SK-N-SH (cell line): ENCODE measurements at regions not wholly inside any gene's neighbourhood (a gene's known extent, or its start where the extent isn't known, plus 50 kb on each side); places are given as distances from the start of the nearest gene placed in this dataset.

ENCODE experiments used
- CTCF ChIA-PET: fragments of 300-600, 350-600 bp; formaldehyde crosslinking; extraction: SDS; loops from one replicate; lab custom pipeline; 2021; lab: Yijun Ruan, JAX
- POLR2A ChIA-PET: fragments of 350-600 bp; sonication (Branson Sonifier 250); formaldehyde crosslinking; extraction: SDS; loops from one replicate; lab custom pipeline; 2020; ENCODE audit warnings: antibody characterized with exemption, inconsistent platforms; lab: Yijun Ruan, JAX
- DNase-seq: peaks from one replicate; pipeline ENCODE4 v3.0.0; 2012
- H2AFZ ChIP-seq: fragments of 200-600 bp; sonication (generic); 2 replicates; pipeline ENCODE4 v1.8.1; 2016; ENCODE audit warnings: antibody characterized with exemption, mild to moderate bottlenecking, low read depth
- H3F3A ChIP-seq: fragments of 200-600 bp; sonication (generic); replicated peaks from 2 replicates; pipeline ENCODE3; 2016; ENCODE audit warnings: antibody characterized with exemption, mild to moderate bottlenecking; ENCODE audit not compliant: insufficient read depth
- H3K27ac ChIP-seq, 2 experiments: fragments of 200-500 bp in 1 of 2; fragments of 200-600 bp in 1 of 2; sonication (Bioruptor generic) in 1 of 2; sonication (generic), shearing (Covaris generic) in 1 of 2; 2 replicates each; pipeline versions ENCODE4 v1.5.1 to v1.6.1; 2014 to 2016; ENCODE audit warnings: low read depth in 2 of 2, inconsistent platforms in 1 of 2, low read length in 1 of 2, mild to moderate bottlenecking in 1 of 2, mixed read lengths in 1 of 2
- H3K27me3 ChIP-seq: fragments of 200-600 bp; sonication (generic), shearing (Covaris generic); 2 replicates; pipeline ENCODE4 v1.6.1; 2016; ENCODE audit warnings: mixed run types; ENCODE audit not compliant: insufficient read depth
- H3K36me3 ChIP-seq, 2 experiments: fragments of 200-500 bp in 1 of 2; fragments of 200-600 bp in 1 of 2; sonication (Bioruptor generic) in 1 of 2; sonication (generic) in 1 of 2; replicated peaks in 1 of 2; 2 replicates each; pipeline versions ENCODE3 to v1.5.1; 2014 to 2016; ENCODE audit warnings: low read length in 1 of 2, mild to moderate bottlenecking in 1 of 2; ENCODE audit not compliant: insufficient read depth in 2 of 2, control insufficient read depth in 1 of 2
- H3K4me1 ChIP-seq, 2 experiments: fragments of 200-500 bp in 1 of 2; fragments of 200-600 bp in 1 of 2; sonication (Bioruptor generic) in 1 of 2; sonication (generic), shearing (Covaris generic) in 1 of 2; 2 replicates each; pipeline versions ENCODE4 v1.5.1 to v1.6.1; 2014 to 2016; ENCODE audit warnings: low read depth in 1 of 2, low read length in 1 of 2, mixed run types in 1 of 2; ENCODE audit not compliant: insufficient read depth in 2 of 2, control insufficient read depth in 1 of 2
- H3K4me2 ChIP-seq: fragments of 200-600 bp; sonication (generic), shearing (Covaris generic); 2 replicates; pipeline ENCODE4 v1.6.1; 2017; ENCODE audit warnings: mixed run types
- H3K4me3 ChIP-seq, 2 experiments: fragments of 200-500 bp in 1 of 2; fragments of 200-600 bp in 1 of 2; sonication (Bioruptor generic) in 1 of 2; sonication (generic), shearing (Covaris generic) in 1 of 2; 2 replicates each; pipeline versions ENCODE4 v1.5.1 to v1.8.1; 2014 to 2016; ENCODE audit warnings: low read depth in 2 of 2, inconsistent platforms in 1 of 2, low read length in 1 of 2, mild to moderate bottlenecking in 1 of 2, mixed read lengths in 1 of 2, moderate library complexity in 1 of 2
- H3K79me2 ChIP-seq: fragments of 200-600 bp; sonication (generic); 2 replicates; pipeline ENCODE4 v1.8.1; 2017; ENCODE audit warnings: mild to moderate bottlenecking; ENCODE audit not compliant: insufficient read depth
- H3K9ac ChIP-seq: fragments of 200-600 bp; sonication (generic); 2 replicates; pipeline ENCODE4 v1.6.1; 2017; ENCODE audit warnings: mixed run types
- H3K9me2 ChIP-seq: fragments of 200-600 bp; sonication (generic); 2 replicates; pipeline ENCODE4 v1.6.1; 2017; ENCODE audit warnings: mixed run types
- H3K9me3 ChIP-seq: fragments of 200-600 bp; sonication (generic); 2 replicates; pipeline ENCODE4 v1.6.1; 2017; ENCODE audit warnings: mixed run types, mild to moderate bottlenecking, moderate library complexity
- H4K20me1 ChIP-seq: fragments of 200-600 bp; sonication (generic); 2 replicates; pipeline ENCODE4 v1.6.1; 2017; ENCODE audit warnings: mild to moderate bottlenecking, mixed run types; ENCODE audit not compliant: insufficient read depth
- CHD2 ChIP-seq: fragments of 150-350 bp; IDR thresholded peaks from 2 replicates; pipeline ENCODE4 v1.6.1; 2018; ENCODE audit warnings: low read length; ENCODE audit not compliant: partially characterized antibody
- ELF1 ChIP-seq: IDR thresholded peaks from 2 replicates; pipeline ENCODE4 v1.4.0; 2012
- EP300 ChIP-seq, 2 experiments: IDR thresholded peaks; 2 replicates each; pipeline versions ENCODE4 v1.4.0 to v1.6.1; 2012; ENCODE audit warnings: borderline replicate concordance in 1 of 2, low read depth in 1 of 2, low read length in 1 of 2
- EZH2phosphoT487 ChIP-seq: fragments of 200-600 bp; sonication (generic); IDR thresholded peaks from 2 replicates; pipeline ENCODE4 v1.6.1; 2017; ENCODE audit warnings: low read depth, mixed run types, mild to moderate bottlenecking, antibody characterized with exemption, moderate library complexity, borderline replicate concordance
- FOSL2 ChIP-seq: IDR thresholded peaks from 2 replicates; pipeline ENCODE4 v1.4.0; 2012; ENCODE audit warnings: low read depth, mild to moderate bottlenecking, moderate library complexity, borderline replicate concordance
- FOXJ3 ChIP-seq: sonication (generic); formaldehyde crosslinking; IDR thresholded peaks from 2 replicates; pipeline ENCODE4 v1.5.1; 2020; ENCODE audit warnings: mild to moderate bottlenecking, missing genetic modification reagents
- FOXM1 ChIP-seq: IDR thresholded peaks from 2 replicates; pipeline ENCODE4 v1.4.0; 2012; ENCODE audit warnings: low read depth, mild to moderate bottlenecking
- GATA2 ChIP-seq: sonication (generic); formaldehyde crosslinking; IDR thresholded peaks from 2 replicates; pipeline ENCODE4 v1.5.0; 2020; ENCODE audit warnings: mild to moderate bottlenecking, missing genetic modification reagents
- IRF3 ChIP-seq: fragments of 150-350 bp; IDR thresholded peaks from 2 replicates; pipeline ENCODE4 v1.6.1; 2016; ENCODE audit warnings: mild to moderate bottlenecking, low read depth, low read length
- NFIC ChIP-seq: IDR thresholded peaks from 2 replicates; pipeline ENCODE4 v1.4.0; 2012; ENCODE audit warnings: borderline replicate concordance
- NRF1 ChIP-seq: IDR thresholded peaks from 2 replicates; pipeline ENCODE4 v1.6.1; 2012; ENCODE audit warnings: low read depth, mild to moderate bottlenecking, low read length
- RAD21 ChIP-seq: IDR thresholded peaks from 2 replicates; pipeline ENCODE4 v1.6.1; 2012; ENCODE audit warnings: mild to moderate bottlenecking, low read length
- RCOR1 ChIP-seq: fragments of 150-350 bp; IDR thresholded peaks from 2 replicates; pipeline ENCODE4 v1.6.1; 2017; ENCODE audit warnings: antibody characterized with exemption, low read length
- RFX5 ChIP-seq: IDR thresholded peaks from 2 replicates; pipeline ENCODE4 v1.6.1; 2012; ENCODE audit warnings: mild to moderate bottlenecking, improper control_type of control experiment, low read length
- TCF12 ChIP-seq: IDR thresholded peaks from 2 replicates; pipeline ENCODE4 v1.4.0; 2012
- USF1 ChIP-seq: IDR thresholded peaks from 2 replicates; pipeline ENCODE4 v1.4.0; 2012; ENCODE audit warnings: low read depth, borderline replicate concordance
- YY1 ChIP-seq: IDR thresholded peaks from 2 replicates; pipeline ENCODE4 v1.4.0; 2012; ENCODE audit warnings: low read depth, mild to moderate bottlenecking
- WGBS: methylation state at CpG from one replicate; pipeline ENCODE4 v1.1.6; 2017; ENCODE audit warnings: low lambda C conversion rate; 5-methylcytosine and 5-hydroxymethylcytosine counted together
- TF ChIP-seq, protein P1 (sequence below): IDR thresholded peaks from 2 replicates; pipeline ENCODE4 v1.4.0; 2012; ENCODE audit warnings: low read depth

DNA sequence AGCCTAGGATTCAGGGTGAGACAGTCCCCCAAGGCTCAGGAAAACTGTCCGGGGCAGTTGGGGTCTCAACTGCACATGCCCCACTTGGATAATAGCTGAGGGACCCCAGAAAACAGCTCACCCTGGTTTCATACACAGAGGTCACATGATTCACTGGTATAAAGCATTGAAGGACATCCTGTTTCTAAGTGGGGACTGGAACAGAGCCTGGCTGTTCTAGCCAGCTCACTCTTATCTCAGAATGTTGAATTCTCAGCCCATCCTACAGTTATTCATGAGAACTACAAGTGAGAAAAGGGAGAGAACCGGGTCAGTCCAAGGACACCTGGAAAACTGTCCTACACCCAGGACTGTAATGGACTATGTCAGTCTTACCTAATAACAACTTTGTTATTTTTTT lies 170.9 kb downstream of the FGF1 start:
- no peak overlapping the region for H3K9ac ChIP-seq
- CTCF ChIA-PET: no interaction called here
- WGBS: 77% methylated on average over 2 of the region's 2 CpGs

GRCh38 chr5:142514196-142514595 lies 171.7 kb downstream of the FGF1 start:
- Histone ChIP-seq H3F3A (peaks cover 4% of the 10 kb centered on the region), H3K9me2 (no peaks in the 10 kb centered on the region), H3K4me3 (no peak overlapping the region), H3K27me3 (no peaks in the 10 kb centered on the region), H3K36me3 (peaks cover 0 to 4% of the 10 kb centered on the region in 2 experiments), H3K4me1 (peaks cover 0 to 11% of the 10 kb centered on the region in 2 experiments; a peak in 1 of 4 replicates), H3K4me2 (no peak overlapping the region), H2AFZ (no peak overlapping the region), H3K27ac (no peak overlapping the region), H3K9ac (no peak overlapping the region), H4K20me1 (no peaks in the 10 kb centered on the region), H3K79me2 (no peaks in the 10 kb centered on the region), H3K9me3 (no peaks in the 10 kb centered on the region)
- DNase-seq: no peak
- CTCF ChIA-PET: interaction anchor here (0.7 kb wide), 1 partner anchor 68 kb away, joined by 3 read pairs; no protein-coding TSS in a partner anchor
- POLR2A ChIA-PET: no interaction called here
- 79% methylated on average over 3 of the region's 3 CpGs for WGBS
- TF ChIP-seq RCOR1: no peak
- TF ChIP-seq CHD2: no peak
- TF ChIP-seq EP300 (IDR thresholded peaks at IDR 0.05; ENCODE audit: borderline replicate concordance in 1 of 2, low read depth in 1 of 2, low read length in 1 of 2): no peak
- TF ChIP-seq EZH2phosphoT487: no peak
- TF ChIP-seq, protein P1, sequence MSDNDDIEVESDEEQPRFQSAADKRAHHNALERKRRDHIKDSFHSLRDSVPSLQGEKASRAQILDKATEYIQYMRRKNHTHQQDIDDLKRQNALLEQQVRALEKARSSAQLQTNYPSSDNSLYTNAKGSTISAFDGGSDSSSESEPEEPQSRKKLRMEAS: no peak
- no peak for TF ChIP-seq RFX5

More for the DNA sequence above, 170.9 kb downstream of the FGF1 start:
- no peaks in the 10 kb centered on the region for H4K20me1 ChIP-seq
- no peaks in the 10 kb centered on the region for H3K9me3 ChIP-seq
- H3K4me2 ChIP-seq: no peak overlapping the region
- POLR2A ChIA-PET: no interaction called here
- H3K36me3 ChIP-seq: peaks cover 0 to 4% of the 10 kb centered on the region in 2 experiments
- H3K4me1 ChIP-seq: peaks cover 0 to 7% of the 10 kb centered on the region in 2 experiments; a peak in 1 of 4 replicates
- no peaks in the 10 kb centered on the region for H3K27me3 ChIP-seq
- DNase-seq: no peak
- TF ChIP-seq FOSL2: no peak
- TF ChIP-seq EZH2phosphoT487: no peak
- TF ChIP-seq EP300 (IDR thresholded peaks at IDR 0.05; ENCODE audit: borderline replicate concordance in 1 of 2, low read depth in 1 of 2, low read length in 1 of 2): no peak
- TF ChIP-seq GATA2 (CRISPR knock-in tag): no peak
- TF ChIP-seq, protein P1: no peak
- TF ChIP-seq NRF1: no peak
- no peak for TF ChIP-seq FOXM1
- no peak for TF ChIP-seq FOXJ3 (CRISPR knock-in tag)
- TF ChIP-seq USF1: no peak
- no peak for TF ChIP-seq CHD2
- TF ChIP-seq YY1: no peak
- TF ChIP-seq ELF1: no peak
- no peak for TF ChIP-seq RAD21
- no peak for TF ChIP-seq NFIC
- no peak for TF ChIP-seq TCF12
- TF ChIP-seq IRF3: no peak
- H3K79me2 ChIP-seq: no peaks in the 10 kb centered on the region
- H3K4me3 ChIP-seq: no peak overlapping the region
- no peaks in the 10 kb centered on the region for H3K9me2 ChIP-seq
- H3K27ac ChIP-seq: no peak overlapping the region
- H3F3A ChIP-seq: peaks cover 4% of the 10 kb centered on the region
- H2AFZ ChIP-seq: no peak overlapping the region
